ENCODE measurements at regions not wholly inside any gene's neighbourhood (a gene's known extent, or its start where the extent isn't known, plus 50 kb on each side); places are given as distances from the start of the nearest gene placed in this dataset.

DNA sequence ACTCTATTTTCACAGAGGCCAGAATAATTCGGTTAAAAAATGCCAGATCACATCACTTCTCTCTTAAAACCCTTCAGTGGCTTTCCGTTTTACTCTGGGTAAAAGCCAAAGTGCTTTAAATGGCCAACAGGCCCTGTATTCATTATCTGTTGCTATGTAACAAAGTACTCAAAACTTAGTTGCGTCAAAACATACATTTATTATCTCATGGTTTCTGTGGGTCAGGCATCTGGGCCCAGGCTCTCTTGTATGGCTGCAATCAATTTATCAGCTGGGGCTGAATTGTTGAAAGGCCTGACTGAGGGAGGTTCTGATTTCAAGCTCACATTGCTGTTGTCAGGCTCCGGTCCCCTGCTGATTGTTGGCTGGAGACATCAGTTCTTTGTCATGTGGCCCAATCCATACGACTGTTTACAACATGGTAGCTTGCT, 72.7 kb upstream of the H2AZ1 start:
- no TSS peak for BruUV-seq (replicated peaks)
- Histone ChIP-seq H3K27me3 (ENCODE audit: control insufficient read depth, insufficient read depth, low read length) (no peaks in the 10 kb centered on the region), H3K4me1 (ENCODE audit: control insufficient read depth, insufficient read depth, low read length) (no peaks in the 10 kb centered on the region), H3K9me3 (ENCODE audit: control insufficient read depth, insufficient read depth, low read depth, low read length) (no peaks in the 10 kb centered on the region), H3K4me3 (ENCODE audit: low read depth in 2 of 2, low read length in 2 of 2) (no peak overlapping the region), H3K27ac (ENCODE audit: low read length) (no peak overlapping the region), H3K36me3 (ENCODE audit: control insufficient read depth, insufficient read depth, low read length) (no peaks in the 10 kb centered on the region)
- ChIA-PET POLR2A (no interaction called here), CTCF (no interaction called here)
- intact Hi-C loops (cut with micrococcal nuclease; ENCODE audit: unreplicated experiment), result no loop called here
- TF ChIP-seq POLR2AphosphoS5 (IDR thresholded peaks at IDR 0.05; ENCODE audit: low read depth, low read length), result no peak
- TF ChIP-seq, protein P1, sequence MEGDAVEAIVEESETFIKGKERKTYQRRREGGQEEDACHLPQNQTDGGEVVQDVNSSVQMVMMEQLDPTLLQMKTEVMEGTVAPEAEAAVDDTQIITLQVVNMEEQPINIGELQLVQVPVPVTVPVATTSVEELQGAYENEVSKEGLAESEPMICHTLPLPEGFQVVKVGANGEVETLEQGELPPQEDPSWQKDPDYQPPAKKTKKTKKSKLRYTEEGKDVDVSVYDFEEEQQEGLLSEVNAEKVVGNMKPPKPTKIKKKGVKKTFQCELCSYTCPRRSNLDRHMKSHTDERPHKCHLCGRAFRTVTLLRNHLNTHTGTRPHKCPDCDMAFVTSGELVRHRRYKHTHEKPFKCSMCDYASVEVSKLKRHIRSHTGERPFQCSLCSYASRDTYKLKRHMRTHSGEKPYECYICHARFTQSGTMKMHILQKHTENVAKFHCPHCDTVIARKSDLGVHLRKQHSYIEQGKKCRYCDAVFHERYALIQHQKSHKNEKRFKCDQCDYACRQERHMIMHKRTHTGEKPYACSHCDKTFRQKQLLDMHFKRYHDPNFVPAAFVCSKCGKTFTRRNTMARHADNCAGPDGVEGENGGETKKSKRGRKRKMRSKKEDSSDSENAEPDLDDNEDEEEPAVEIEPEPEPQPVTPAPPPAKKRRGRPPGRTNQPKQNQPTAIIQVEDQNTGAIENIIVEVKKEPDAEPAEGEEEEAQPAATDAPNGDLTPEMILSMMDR (IDR thresholded peaks at IDR 0.05), result no peak
- no peak for TF ChIP-seq SIN3A (IDR thresholded peaks at IDR 0.05; ENCODE audit: borderline replicate concordance, insufficient read depth, low read depth, low read length)
- no peak for TF ChIP-seq TCF7L2 (IDR thresholded peaks at IDR 0.05; ENCODE audit: low read depth, low read length)
- TF ChIP-seq, protein P2, sequence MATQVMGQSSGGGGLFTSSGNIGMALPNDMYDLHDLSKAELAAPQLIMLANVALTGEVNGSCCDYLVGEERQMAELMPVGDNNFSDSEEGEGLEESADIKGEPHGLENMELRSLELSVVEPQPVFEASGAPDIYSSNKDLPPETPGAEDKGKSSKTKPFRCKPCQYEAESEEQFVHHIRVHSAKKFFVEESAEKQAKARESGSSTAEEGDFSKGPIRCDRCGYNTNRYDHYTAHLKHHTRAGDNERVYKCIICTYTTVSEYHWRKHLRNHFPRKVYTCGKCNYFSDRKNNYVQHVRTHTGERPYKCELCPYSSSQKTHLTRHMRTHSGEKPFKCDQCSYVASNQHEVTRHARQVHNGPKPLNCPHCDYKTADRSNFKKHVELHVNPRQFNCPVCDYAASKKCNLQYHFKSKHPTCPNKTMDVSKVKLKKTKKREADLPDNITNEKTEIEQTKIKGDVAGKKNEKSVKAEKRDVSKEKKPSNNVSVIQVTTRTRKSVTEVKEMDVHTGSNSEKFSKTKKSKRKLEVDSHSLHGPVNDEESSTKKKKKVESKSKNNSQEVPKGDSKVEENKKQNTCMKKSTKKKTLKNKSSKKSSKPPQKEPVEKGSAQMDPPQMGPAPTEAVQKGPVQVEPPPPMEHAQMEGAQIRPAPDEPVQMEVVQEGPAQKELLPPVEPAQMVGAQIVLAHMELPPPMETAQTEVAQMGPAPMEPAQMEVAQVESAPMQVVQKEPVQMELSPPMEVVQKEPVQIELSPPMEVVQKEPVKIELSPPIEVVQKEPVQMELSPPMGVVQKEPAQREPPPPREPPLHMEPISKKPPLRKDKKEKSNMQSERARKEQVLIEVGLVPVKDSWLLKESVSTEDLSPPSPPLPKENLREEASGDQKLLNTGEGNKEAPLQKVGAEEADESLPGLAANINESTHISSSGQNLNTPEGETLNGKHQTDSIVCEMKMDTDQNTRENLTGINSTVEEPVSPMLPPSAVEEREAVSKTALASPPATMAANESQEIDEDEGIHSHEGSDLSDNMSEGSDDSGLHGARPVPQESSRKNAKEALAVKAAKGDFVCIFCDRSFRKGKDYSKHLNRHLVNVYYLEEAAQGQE (IDR thresholded peaks at IDR 0.05; ENCODE audit: insufficient read depth in 1 of 2, low read depth in 2 of 2, low read length in 1 of 2), result no peak
- no peak for DNase-seq (ENCODE audit: low read depth, low spot score)
- in situ Hi-C loops (cut with HindIII; ENCODE audit: low pct_unique_long_range_greater_than_20kb, low sequenced_read_pairs), result no loop called here
- no peak for ATAC-seq

DNA sequence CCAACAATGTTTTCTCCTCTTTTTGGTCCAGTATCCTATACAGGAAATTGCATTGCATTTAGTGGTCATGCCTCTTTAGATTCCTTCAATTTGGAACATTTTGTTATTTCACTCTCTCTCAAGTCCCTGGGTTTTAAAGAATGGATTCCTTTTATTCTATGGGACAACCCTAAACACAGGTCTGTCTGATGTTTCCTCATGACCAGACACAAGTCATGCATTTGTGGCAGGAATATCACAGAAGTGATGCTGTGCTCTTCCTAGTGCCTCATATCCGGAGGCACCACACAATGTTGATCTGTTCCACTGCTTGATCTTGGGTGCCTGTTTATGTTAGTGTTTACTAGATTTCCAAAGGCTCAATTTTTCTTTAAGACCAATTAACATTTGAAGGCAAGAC, 69.7 kb upstream of the H2AZ1 start:
- ATAC-seq (no peak), DNase-seq (ENCODE audit: low read depth, low spot score) (no peak)
- no peaks in the 10 kb centered on the region for H3K4me1 ChIP-seq (ENCODE audit: control insufficient read depth, insufficient read depth, low read length)
- no peaks in the 10 kb centered on the region for H3K36me3 ChIP-seq (ENCODE audit: control insufficient read depth, insufficient read depth, low read length)
- H3K27ac ChIP-seq (ENCODE audit: low read length), result no peak overlapping the region
- ChIA-PET CTCF (no interaction called here), POLR2A (no interaction called here)
- no peaks in the 10 kb centered on the region for H3K9me3 ChIP-seq (ENCODE audit: control insufficient read depth, insufficient read depth, low read depth, low read length)
- no peak for TF ChIP-seq TCF7L2 (IDR thresholded peaks at IDR 0.05; ENCODE audit: low read depth, low read length)
- no peak for TF ChIP-seq SIN3A (IDR thresholded peaks at IDR 0.05; ENCODE audit: borderline replicate concordance, insufficient read depth, low read depth, low read length)
- no peak for TF ChIP-seq POLR2AphosphoS5 (IDR thresholded peaks at IDR 0.05; ENCODE audit: low read depth, low read length)
- TF ChIP-seq, protein P2 (IDR thresholded peaks at IDR 0.05; ENCODE audit: insufficient read depth in 1 of 2, low read depth in 2 of 2, low read length in 1 of 2), result no peak
- TF ChIP-seq, protein P1 (IDR thresholded peaks at IDR 0.05), result no peak
- no peak overlapping the region for H3K4me3 ChIP-seq (ENCODE audit: low read depth in 2 of 2, low read length in 2 of 2)
- in situ Hi-C loops (cut with HindIII; ENCODE audit: low pct_unique_long_range_greater_than_20kb, low sequenced_read_pairs), result no loop called here
- intact Hi-C loops (cut with micrococcal nuclease; ENCODE audit: unreplicated experiment), result no loop called here
- H3K27me3 ChIP-seq (ENCODE audit: control insufficient read depth, insufficient read depth, low read length), result no peaks in the 10 kb centered on the region
- BruUV-seq (replicated peaks), result no TSS peak
